Stimulated activated CD8-positive, alpha-beta memory T cell treated with anti-CD3 and anti-CD28 coated beads, Interleukin-4, amount 100 ng/mL, for 4 hours (primary cell): ENCODE measurements at regions not wholly inside any gene's neighbourhood (a gene's known extent, or its start where the extent isn't known, plus 50 kb on each side); places are given as distances from the start of the nearest gene placed in this dataset.
"Not testable (repeated sequence)": the region's sequence is repeated elsewhere in the genome, so short reads cannot be mapped to it uniquely, and the experiment has no call there.

ENCODE experiments used
- DNase-seq, 2 donors: peaks; one replicate each; pipeline ENCODE4 v3.0.0-alpha.2; 2020; ENCODE audit warnings: low read depth in 2 of 2, low spot score in 1 of 2

GRCh38 chr15:39404767-39405181 lies 176.1 kb upstream of the THBS1 start:
- DNase-seq: no peak

GRCh38 chr15:39406485-39406884 lies 174.4 kb upstream of the THBS1 start:
- no peak for DNase-seq

GRCh38 chr15:39407116-39407515 lies 173.8 kb upstream of the THBS1 start:
- DNase-seq: no peak

GRCh38 chr15:39409876-39410530 lies 170.9 kb upstream of the THBS1 start:
- DNase-seq: no peak

GRCh38 chr15:39411102-39411989 lies 169.5 kb upstream of the THBS1 start:
- DNase-seq: no peak

DNA sequence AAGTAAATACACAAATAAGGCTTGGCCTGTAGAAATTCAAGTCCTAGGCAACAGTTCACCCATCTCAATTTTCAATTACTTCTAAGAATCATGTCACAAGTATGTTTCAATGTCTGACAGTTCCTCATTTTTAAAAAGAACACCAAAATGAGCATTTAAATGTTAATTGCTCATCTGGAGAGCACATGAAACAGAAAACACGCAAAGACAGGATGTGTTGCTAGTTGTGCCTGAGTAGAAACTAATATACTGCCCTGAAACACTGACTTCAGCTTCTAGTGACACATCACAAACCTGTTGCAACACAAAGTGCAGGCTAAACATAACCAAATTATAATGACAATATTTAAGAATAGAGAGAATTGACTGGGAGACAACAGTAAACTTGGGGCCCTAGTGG lies 167.3 kb upstream of the THBS1 start:
- DNase-seq: no peak

DNA sequence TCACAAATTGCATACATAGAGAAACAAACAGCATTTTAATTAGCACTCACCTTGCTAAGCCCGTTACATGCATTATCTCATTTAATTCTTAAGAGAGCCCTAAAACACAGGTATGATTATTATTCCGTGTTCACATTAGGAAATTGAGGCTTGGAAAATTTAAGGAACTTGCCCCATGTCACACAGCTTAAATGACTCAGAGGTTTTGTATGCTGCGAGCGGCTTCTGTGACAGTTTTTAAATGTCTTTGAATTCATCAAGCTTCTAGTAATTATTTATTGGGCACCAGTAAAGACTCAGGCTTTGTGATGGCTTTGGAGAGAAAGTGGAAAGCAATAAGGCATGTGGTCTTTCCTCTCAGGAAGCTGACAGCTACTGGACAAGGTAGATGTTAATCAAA lies 166.7 kb upstream of the THBS1 start:
- no peak for DNase-seq

GRCh38 chr15:39415634-39416033 lies 165.2 kb upstream of the THBS1 start:
- DNase-seq: no peak

DNA sequence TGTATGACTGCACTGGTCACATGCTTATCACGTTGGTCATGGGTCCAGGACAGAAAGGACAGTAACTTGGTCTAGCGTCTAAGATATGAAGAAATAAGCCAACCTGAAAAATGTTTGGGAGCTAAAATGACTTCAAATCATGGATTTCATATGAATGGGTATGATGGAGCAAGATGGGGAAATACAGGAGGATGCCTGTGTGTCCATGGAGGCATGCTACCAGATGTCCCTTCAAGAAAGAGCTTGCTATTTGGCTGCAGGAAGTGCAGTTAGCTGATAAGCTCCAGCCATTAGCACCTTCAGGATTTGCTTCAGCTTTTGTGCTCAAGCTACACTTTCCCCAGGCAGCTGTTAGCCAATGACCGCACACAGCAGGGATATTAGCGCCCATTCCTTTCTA lies 164.6 kb upstream of the THBS1 start:
- no peak for DNase-seq

- no peak for DNase-seq
These were observed 163.3 kb upstream of the THBS1 start for GRCh38 chr15:39417366-39418134.

DNA sequence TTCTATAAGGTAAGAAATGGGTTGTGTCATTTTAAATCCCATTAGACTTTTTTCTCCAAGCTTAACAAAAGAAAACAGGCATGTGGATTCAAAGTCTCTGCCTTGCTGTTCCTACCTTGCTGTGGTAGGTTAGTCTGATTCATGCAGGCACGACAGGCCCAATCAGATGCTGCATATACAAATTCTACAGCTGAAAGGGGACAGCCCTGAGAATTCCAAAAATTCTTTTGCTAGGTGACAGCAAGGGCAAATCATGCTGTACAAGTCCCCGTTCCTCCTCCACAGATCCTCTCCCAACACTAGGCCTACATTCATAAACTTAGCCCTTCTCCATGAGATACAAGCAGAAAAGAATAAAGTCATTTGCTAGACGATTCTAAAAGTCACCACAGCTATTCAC lies 161.2 kb upstream of the THBS1 start:
- no peak for DNase-seq

GRCh38 chr15:39420123-39420852 lies 160.6 kb upstream of the THBS1 start:
- DNase-seq: not testable (repeated sequence)

- DNase-seq: not testable (repeated sequence)
These were observed 160.1 kb upstream of the THBS1 start for GRCh38 chr15:39420853-39421192.

DNA sequence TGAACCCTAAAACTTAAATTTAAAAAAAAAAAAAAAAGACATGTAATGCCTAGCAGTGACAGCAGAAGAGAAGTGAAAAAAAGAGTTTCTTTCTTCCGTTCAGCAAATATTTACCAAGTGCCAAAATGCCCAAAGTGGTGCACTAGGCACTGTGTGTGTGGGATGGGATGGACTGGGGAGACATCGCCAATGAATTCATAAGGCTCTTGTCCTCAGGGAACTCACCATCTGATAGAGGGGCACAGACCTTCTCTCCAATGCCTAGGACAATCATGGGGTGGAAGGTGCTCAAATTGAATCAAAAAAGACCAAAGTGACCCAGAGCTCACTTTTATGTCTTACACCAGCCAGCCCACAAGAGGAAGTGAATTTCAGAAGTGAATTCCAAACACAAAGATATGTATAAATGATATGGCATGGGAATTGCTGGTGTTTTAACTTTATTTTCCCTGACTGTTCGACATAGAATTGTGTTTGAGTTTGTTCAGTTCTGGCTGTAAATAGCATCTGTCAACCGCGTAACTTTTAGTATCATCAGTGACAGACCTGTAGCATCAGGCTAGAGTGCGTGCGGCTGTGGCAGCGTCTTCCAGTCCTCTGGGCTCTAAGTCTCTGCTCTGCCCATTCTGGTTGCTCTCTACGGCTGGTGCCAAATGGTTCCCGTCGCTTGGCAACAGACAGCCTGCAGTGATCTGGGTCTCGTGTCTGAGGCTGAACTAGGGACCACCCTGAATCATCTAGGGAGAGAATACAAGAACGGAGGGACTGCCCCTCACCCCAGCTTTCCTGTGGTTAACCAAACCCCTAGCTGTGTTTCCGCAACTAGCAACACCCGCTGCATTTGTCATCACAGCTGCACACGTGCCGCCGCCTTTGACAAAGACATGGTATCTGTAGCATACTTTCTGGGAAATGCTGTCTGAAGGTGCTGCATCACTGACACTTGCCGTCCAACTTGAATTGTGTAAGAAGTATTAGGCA lies 154.0 kb upstream of the THBS1 start:
- peak; percentile 56 to 71 for DNase-seq

DNA sequence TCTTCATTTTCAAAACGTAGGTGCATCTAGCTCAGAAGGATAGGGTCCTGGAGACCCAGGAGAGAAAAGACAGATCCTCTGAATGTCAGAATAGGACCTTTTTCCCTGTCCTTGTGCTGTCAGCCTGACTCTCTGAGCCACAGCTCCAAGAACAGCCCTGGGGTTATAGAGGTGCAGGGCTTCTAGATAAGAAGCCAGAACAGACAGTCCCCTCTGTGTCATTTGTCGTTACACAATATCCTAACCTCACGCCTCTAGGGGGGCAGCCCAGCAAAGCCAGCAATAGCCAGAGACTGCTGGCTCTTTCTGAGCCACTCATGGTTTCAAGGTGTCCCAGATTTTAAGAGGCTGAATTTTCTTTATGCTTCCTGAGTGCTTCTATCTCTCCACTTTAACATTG lies 153.2 kb upstream of the THBS1 start:
- DNase-seq: no peak

- no peak for DNase-seq
These were observed 151.0 kb upstream of the THBS1 start for GRCh38 chr15:39429898-39430357.

- DNase-seq: no peak
These were observed 150.5 kb upstream of the THBS1 start for GRCh38 chr15:39430389-39430788.

GRCh38 chr15:39431376-39431775 lies 149.5 kb upstream of the THBS1 start:
- no peak for DNase-seq

GRCh38 chr15:39432026-39432425 lies 148.9 kb upstream of the THBS1 start:
- no peak for DNase-seq

DNA sequence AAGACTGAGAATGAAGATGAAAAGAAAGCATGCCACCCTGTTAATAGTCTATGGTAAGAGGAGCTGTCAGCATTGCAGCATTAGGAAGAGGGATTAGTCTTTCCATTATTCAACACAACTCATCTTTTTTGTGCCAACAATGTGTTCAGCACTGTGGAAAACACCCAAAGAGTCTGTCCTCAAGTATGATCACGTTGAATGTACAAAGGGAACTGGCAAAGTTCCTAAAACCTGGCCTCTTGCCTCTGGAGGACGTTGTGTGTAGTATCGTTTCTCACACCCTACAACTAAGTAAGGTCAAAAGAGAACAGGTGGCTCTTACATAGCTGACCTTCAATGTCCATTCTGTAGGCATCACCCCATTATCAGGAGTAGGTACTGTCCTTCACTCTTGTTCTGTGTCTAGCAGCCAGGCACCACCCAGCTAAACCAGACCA lies 147.9 kb upstream of the THBS1 start:
- no peak for DNase-seq
